Tibial nerve (tissue), 3 donors: ENCODE measurements at regions not wholly inside any gene's neighbourhood (a gene's known extent, or its start where the extent isn't known, plus 50 kb on each side); places are given as distances from the start of the nearest gene placed in this dataset.

Experiments
- CTCF ChIP-seq, 5 experiments: fragments of 200-600 bp in 3 of 5; fragments of 450-650 bp in 2 of 5; sonication (generic) in 3 of 5; IDR thresholded peaks; one replicate each; pipeline ENCODE4 v1.5.1; 2016 to 2019; ENCODE audit warnings: antibody characterized with exemption in 5 of 5, mild to moderate bottlenecking in 3 of 5, moderate library complexity in 2 of 5
- POLR2A ChIP-seq, 2 donors: fragments of 450-650 bp; IDR thresholded peaks; one replicate each; pipeline ENCODE4 v1.6.1; 2017; ENCODE audit warnings: antibody characterized with exemption in 2 of 2, mild to moderate bottlenecking in 2 of 2, moderate library complexity in 2 of 2

- TF ChIP-seq CTCF (IDR thresholded peaks at IDR 0.05) (no peak), POLR2A (IDR thresholded peaks at IDR 0.05) (no peak)
These were observed 70.5 kb upstream of the RTN4 start for GRCh38 chr2:55120634-55121359.
